NB4 (cell line): ENCODE measurements at regions not wholly inside any gene's neighbourhood (a gene's known extent, or its start where the extent isn't known, plus 50 kb on each side); places are given as distances from the start of the nearest gene placed in this dataset.

Source experiments
- DNase-seq: peaks from one replicate; pipeline ENCODE4 v3.0.0; 2010; ENCODE audit warnings: low read depth
- H3K4me3 ChIP-seq: one replicate; pipeline ENCODE4 v1.5.1; 2011; ENCODE audit warnings: mild to moderate bottlenecking, low read depth, low read length, moderate library complexity
- CTCF ChIP-seq: IDR thresholded peaks from one replicate; pipeline ENCODE4 v1.5.1; 2012; ENCODE audit warnings: low read depth, low read length
- MAX ChIP-seq: IDR thresholded peaks from 2 replicates; pipeline ENCODE4 v1.6.1; 2011; ENCODE audit warnings: low read depth, low read length
- MYC ChIP-seq: IDR thresholded peaks from 2 replicates; pipeline ENCODE4 v1.6.1; 2011; ENCODE audit warnings: low read depth, low read length
- POLR2A ChIP-seq: IDR thresholded peaks from 2 replicates; pipeline ENCODE4 v1.6.1; 2011; ENCODE audit warnings: mild to moderate bottlenecking; ENCODE audit not compliant: insufficient read length; ENCODE audit errors: extremely low read depth

GRCh38 chr10:130958003-130958402 is 353.5 kb downstream of the TCERG1L start:
- DNase-seq = no peak
- no peak overlapping the region for H3K4me3 ChIP-seq
- TF ChIP-seq MYC (no peak), MAX (no peak), POLR2A (no peak), CTCF (no peak)

GRCh38 chr10:130958981-130959751 is 352.4 kb downstream of the TCERG1L start:
- DNase-seq = no peak
- TF ChIP-seq MYC = no peak
- no peak for TF ChIP-seq MAX
- TF ChIP-seq CTCF = no peak
- TF ChIP-seq POLR2A = no peak
- H3K4me3 ChIP-seq = no peak overlapping the region

GRCh38 chr10:130959752-130960195 is 351.7 kb downstream of the TCERG1L start:
- TF ChIP-seq CTCF (no peak), POLR2A (no peak), MYC (no peak), MAX (no peak)
- no peak for DNase-seq

GRCh38 chr10:130960531-130960930 is 351.0 kb downstream of the TCERG1L start:
- no peak for DNase-seq
- TF ChIP-seq MAX = no peak
- TF ChIP-seq CTCF = no peak
- no peak for TF ChIP-seq POLR2A
- no peak for TF ChIP-seq MYC
- H3K4me3 ChIP-seq = no peak overlapping the region

More at GRCh38 chr10:130959752-130960195, 351.7 kb downstream of the TCERG1L start:
- no peak overlapping the region for H3K4me3 ChIP-seq

GRCh38 chr10:130961506-130962239 is 349.8 kb downstream of the TCERG1L start:
- no peak overlapping the region for H3K4me3 ChIP-seq
- DNase-seq = no peak
- no peak for TF ChIP-seq MAX
- no peak for TF ChIP-seq POLR2A
- no peak for TF ChIP-seq MYC
- no peak for TF ChIP-seq CTCF
